Spleen (tissue), 7 donors: ENCODE measurements at regions not wholly inside any gene's neighbourhood (a gene's known extent, or its start where the extent isn't known, plus 50 kb on each side); places are given as distances from the start of the nearest gene placed in this dataset.

Experiments used
- POLR2A ChIP-seq, 3 donors: fragments of 450-650 bp; IDR thresholded peaks; one replicate each; pipeline ENCODE4 v1.5.1; 2017; ENCODE audit warnings: antibody characterized with exemption in 3 of 3, mild to moderate bottlenecking in 1 of 3
- POLR2AphosphoS5 ChIP-seq, 3 donors: sonication (generic); formaldehyde crosslinking; IDR thresholded peaks; one replicate each; pipeline ENCODE4 v1.5.1; 2017; ENCODE audit warnings: antibody characterized with exemption in 3 of 3
- TF ChIP-seq, protein P1 (sequence below), 11 experiments: fragments of 200-600 bp in 7 of 11; fragments of 450-650 bp in 4 of 11; sonication (generic) in 4 of 11; IDR thresholded peaks in 8 of 11; conservative IDR thresholded peaks in 3 of 11; 1 replicate in 7 of 11; 2 replicates in 4 of 11; pipeline versions ENCODE4 v1.4.0 to v1.8.0; 2016 to 2021; ENCODE audit warnings: antibody characterized with exemption in 11 of 11, inconsistent platforms in 4 of 11, mild to moderate bottlenecking in 1 of 11
- donor health status: DM: no; HTN: no; CAD: no; lungs with moderate emphysema.
- donor health status: DM: no; HTN: no; CAD: no.
- donor health status: DM: no; HTN: no; CAD: no.

DNA sequence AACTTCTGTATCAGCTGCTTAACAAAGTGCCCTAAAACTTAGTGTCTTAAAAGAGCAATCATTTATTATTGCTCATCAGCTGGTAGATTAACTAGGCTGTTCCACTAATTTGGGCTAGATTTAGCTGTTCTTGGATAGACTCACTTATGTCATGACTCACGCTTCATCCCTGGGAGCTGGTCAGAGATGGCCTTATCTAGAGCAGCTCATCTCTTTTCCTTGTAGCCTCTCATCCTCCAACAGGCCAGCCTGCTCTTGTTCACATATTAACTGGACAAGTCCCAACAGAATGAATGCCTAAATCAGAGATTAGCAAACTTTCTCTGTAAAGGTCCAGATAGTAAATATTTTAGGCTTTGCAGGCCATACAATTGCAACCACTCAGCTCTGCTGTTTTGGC is 66.9 kb upstream of the PLAAT1 start:
- TF ChIP-seq, protein P1, sequence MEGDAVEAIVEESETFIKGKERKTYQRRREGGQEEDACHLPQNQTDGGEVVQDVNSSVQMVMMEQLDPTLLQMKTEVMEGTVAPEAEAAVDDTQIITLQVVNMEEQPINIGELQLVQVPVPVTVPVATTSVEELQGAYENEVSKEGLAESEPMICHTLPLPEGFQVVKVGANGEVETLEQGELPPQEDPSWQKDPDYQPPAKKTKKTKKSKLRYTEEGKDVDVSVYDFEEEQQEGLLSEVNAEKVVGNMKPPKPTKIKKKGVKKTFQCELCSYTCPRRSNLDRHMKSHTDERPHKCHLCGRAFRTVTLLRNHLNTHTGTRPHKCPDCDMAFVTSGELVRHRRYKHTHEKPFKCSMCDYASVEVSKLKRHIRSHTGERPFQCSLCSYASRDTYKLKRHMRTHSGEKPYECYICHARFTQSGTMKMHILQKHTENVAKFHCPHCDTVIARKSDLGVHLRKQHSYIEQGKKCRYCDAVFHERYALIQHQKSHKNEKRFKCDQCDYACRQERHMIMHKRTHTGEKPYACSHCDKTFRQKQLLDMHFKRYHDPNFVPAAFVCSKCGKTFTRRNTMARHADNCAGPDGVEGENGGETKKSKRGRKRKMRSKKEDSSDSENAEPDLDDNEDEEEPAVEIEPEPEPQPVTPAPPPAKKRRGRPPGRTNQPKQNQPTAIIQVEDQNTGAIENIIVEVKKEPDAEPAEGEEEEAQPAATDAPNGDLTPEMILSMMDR (IDR thresholded peaks at IDR 0.05 in 8 of 11, conservative IDR thresholded peaks at IDR 0.05 in 3 of 11), result no peak
- TF ChIP-seq POLR2AphosphoS5 (IDR thresholded peaks at IDR 0.05) (no peak), POLR2A (IDR thresholded peaks at IDR 0.05) (no peak)
